ENCODE measurements at regions not wholly inside any gene's neighbourhood (a gene's known extent, or its start where the extent isn't known, plus 50 kb on each side); places are given as distances from the start of the nearest gene placed in this dataset.

GRCh38 chr1:58891347-58891746 is 107.5 kb upstream of the JUN start:
- H3K27me3 Mint-ChIP-seq (ENCODE audit: low read depth, unreplicated experiment) = peaks cover 5% of the 10 kb centered on the region
- FAIRE-seq (no peak), DNase-seq (ENCODE audit: low read depth) (no peak)
- H3K27ac ChIP-seq (ENCODE audit: low read depth, low read length) = no peak overlapping the region
- H3K4me2 ChIP-seq (ENCODE audit: low read length) = no peak overlapping the region
- no peaks in the 10 kb centered on the region for H3K27me3 ChIP-seq (ENCODE audit: insufficient read depth, low read length)
- peaks cover 24% of the 10 kb centered on the region for H3K4me1 Mint-ChIP-seq (ENCODE audit: low read depth, unreplicated experiment)
- no peaks in the 10 kb centered on the region for H4K20me1 ChIP-seq (ENCODE audit: insufficient read depth, low read length)
- TF ChIP-seq EZH2 (IDR thresholded peaks at IDR 0.05; ENCODE audit: insufficient read depth, low read length) (no peak), CTCF (IDR thresholded peaks at IDR 0.05; ENCODE audit: insufficient read depth, low read depth, low read length) (no peak)
- no peak overlapping the region for H3K4me3 Mint-ChIP-seq (ENCODE audit: unreplicated experiment)
- no peaks in the 10 kb centered on the region for H3K9me3 Mint-ChIP-seq (ENCODE audit: unreplicated experiment)
- no peaks in the 10 kb centered on the region for H3K9me3 ChIP-seq (ENCODE audit: insufficient read depth, low read depth, low read length)
- no peak overlapping the region for H2AFZ ChIP-seq (ENCODE audit: low read depth, low read length)
- H3K36me3 ChIP-seq (ENCODE audit: insufficient read depth, low read length) = no peaks in the 10 kb centered on the region
- no peaks in the 10 kb centered on the region for H3K79me2 ChIP-seq (ENCODE audit: insufficient read depth, low read length)
- no peaks in the 10 kb centered on the region for H3K36me3 Mint-ChIP-seq (ENCODE audit: low read depth, unreplicated experiment)
- H3K9ac ChIP-seq (ENCODE audit: low read length) = no peak overlapping the region
- H3K4me1 ChIP-seq (ENCODE audit: insufficient read depth, low read length) = peaks cover 12% of the 10 kb centered on the region
- no peak overlapping the region for H3K4me3 ChIP-seq (ENCODE audit: insufficient read depth, low read depth, low read length)
- H3K27ac Mint-ChIP-seq (ENCODE audit: unreplicated experiment) = no peak overlapping the region

- TF ChIP-seq EZH2 (IDR thresholded peaks at IDR 0.05; ENCODE audit: insufficient read depth, low read length) (no peak), CTCF (IDR thresholded peaks at IDR 0.05; ENCODE audit: insufficient read depth, low read depth, low read length) (no peak)
- no peaks in the 10 kb centered on the region for H3K36me3 ChIP-seq (ENCODE audit: insufficient read depth, low read length)
- H3K27ac ChIP-seq (ENCODE audit: low read depth, low read length) = no peak overlapping the region
- no peak overlapping the region for H3K9ac ChIP-seq (ENCODE audit: low read length)
- H4K20me1 ChIP-seq (ENCODE audit: insufficient read depth, low read length) = no peaks in the 10 kb centered on the region
- H3K4me3 ChIP-seq (ENCODE audit: insufficient read depth, low read depth, low read length) = no peak overlapping the region
- no peak for FAIRE-seq
- peaks cover 20% of the 10 kb centered on the region for H3K4me1 Mint-ChIP-seq (ENCODE audit: low read depth, unreplicated experiment)
- H3K27me3 Mint-ChIP-seq (ENCODE audit: low read depth, unreplicated experiment) = peaks cover 5% of the 10 kb centered on the region
- no peaks in the 10 kb centered on the region for H3K36me3 Mint-ChIP-seq (ENCODE audit: low read depth, unreplicated experiment)
- H3K27me3 ChIP-seq (ENCODE audit: insufficient read depth, low read length) = no peaks in the 10 kb centered on the region
- no peak overlapping the region for H3K4me3 Mint-ChIP-seq (ENCODE audit: unreplicated experiment)
- H3K27ac Mint-ChIP-seq (ENCODE audit: unreplicated experiment) = no peak overlapping the region
- peaks cover 13% of the 10 kb centered on the region for H3K4me1 ChIP-seq (ENCODE audit: insufficient read depth, low read length)
- no peaks in the 10 kb centered on the region for H3K9me3 ChIP-seq (ENCODE audit: insufficient read depth, low read depth, low read length)
- H3K79me2 ChIP-seq (ENCODE audit: insufficient read depth, low read length) = no peaks in the 10 kb centered on the region
- DNase-seq (ENCODE audit: low read depth) = no peak
- H3K4me2 ChIP-seq (ENCODE audit: low read length) = no peak overlapping the region
- H2AFZ ChIP-seq (ENCODE audit: low read depth, low read length) = peak overlapping the region; percentile 6
- H3K9me3 Mint-ChIP-seq (ENCODE audit: unreplicated experiment) = no peaks in the 10 kb centered on the region
Observed at GRCh38 chr1:58893257-58893869, 109.5 kb upstream of the JUN start.

- no peak for FAIRE-seq
- Histone ChIP-seq H3K27me3 (ENCODE audit: insufficient read depth, low read length) (no peaks in the 10 kb centered on the region), H3K27ac (ENCODE audit: low read depth, low read length) (no peak overlapping the region), H3K36me3 (ENCODE audit: insufficient read depth, low read length) (no peaks in the 10 kb centered on the region), H4K20me1 (ENCODE audit: insufficient read depth, low read length) (no peaks in the 10 kb centered on the region), H3K79me2 (ENCODE audit: insufficient read depth, low read length) (no peaks in the 10 kb centered on the region), H3K4me2 (ENCODE audit: low read length) (no peak overlapping the region), H3K4me1 (ENCODE audit: insufficient read depth, low read length) (peaks cover 13% of the 10 kb centered on the region), H3K9me3 (ENCODE audit: insufficient read depth, low read depth, low read length) (no peaks in the 10 kb centered on the region), H3K9ac (ENCODE audit: low read length) (no peak overlapping the region), H2AFZ (ENCODE audit: low read depth, low read length) (no peak overlapping the region), H3K4me3 (ENCODE audit: insufficient read depth, low read depth, low read length) (no peak overlapping the region)
- H3K4me3 Mint-ChIP-seq (ENCODE audit: unreplicated experiment) = no peak overlapping the region
- no peaks in the 10 kb centered on the region for H3K36me3 Mint-ChIP-seq (ENCODE audit: low read depth, unreplicated experiment)
- DNase-seq (ENCODE audit: low read depth) = no peak
- H3K9me3 Mint-ChIP-seq (ENCODE audit: unreplicated experiment) = no peaks in the 10 kb centered on the region
- H3K27me3 Mint-ChIP-seq (ENCODE audit: low read depth, unreplicated experiment) = peaks cover 5% of the 10 kb centered on the region
- H3K4me1 Mint-ChIP-seq (ENCODE audit: low read depth, unreplicated experiment) = peaks cover 15% of the 10 kb centered on the region
- TF ChIP-seq CTCF (IDR thresholded peaks at IDR 0.05; ENCODE audit: insufficient read depth, low read depth, low read length) = no peak
- no peak for TF ChIP-seq EZH2 (IDR thresholded peaks at IDR 0.05; ENCODE audit: insufficient read depth, low read length)
- peak overlapping the region; percentile 47 for H3K27ac Mint-ChIP-seq (ENCODE audit: unreplicated experiment)
Observed at GRCh38 chr1:58895082-58895481, 111.2 kb upstream of the JUN start.

Measured in astrocyte (in vitro differentiated cells and primary cell).